HG03066 (cell line): ENCODE measurements at regions not wholly inside any gene's neighbourhood (a gene's known extent, or its start where the extent isn't known, plus 50 kb on each side); places are given as distances from the start of the nearest gene placed in this dataset.
A peak's percentile ranks its signal among the peaks of the same experiment; 100 is the strongest.

ENCODE experiments used
- ATAC-seq: cut with Tn5 transposase; IDR thresholded peaks from one replicate; pipeline ENCODE4 v1.9.1; 2021; ENCODE audit warnings: low read depth; ENCODE audit not compliant: unreplicated experiment

- ATAC-seq = no peak
These were observed 2341.6 kb downstream of the PCDH7 start for GRCh38 chr4:33061727-33062126.

GRCh38 chr4:33062155-33062806 lies 2342.1 kb downstream of the PCDH7 start:
- ATAC-seq = no peak

GRCh38 chr4:33063241-33063640 lies 2343.1 kb downstream of the PCDH7 start:
- no peak for ATAC-seq

- no peak for ATAC-seq
These were observed 2344.1 kb downstream of the PCDH7 start for GRCh38 chr4:33064238-33064637.

GRCh38 chr4:33065749-33066148 lies 2345.6 kb downstream of the PCDH7 start:
- ATAC-seq = no peak

GRCh38 chr4:33067221-33067620 lies 2347.1 kb downstream of the PCDH7 start:
- ATAC-seq = no peak

DNA sequence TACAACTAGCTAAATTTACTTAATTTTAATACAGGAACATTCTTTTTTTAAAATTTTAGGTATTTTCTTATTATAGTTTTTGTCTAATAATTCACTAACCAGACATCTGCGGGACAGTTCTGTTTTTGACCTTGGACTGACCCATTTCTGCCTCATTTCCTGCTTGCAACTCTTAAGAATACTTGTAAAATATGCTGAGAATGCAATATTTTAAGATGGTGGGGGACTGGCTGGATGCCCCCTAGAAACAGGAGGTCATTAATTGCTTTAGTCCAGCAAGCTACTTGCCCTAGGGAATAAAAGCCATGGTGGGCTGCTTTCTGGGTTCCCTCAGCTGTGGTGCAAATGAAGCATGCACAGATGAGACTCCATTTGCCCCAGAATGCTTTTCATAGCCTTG lies 2348.4 kb downstream of the PCDH7 start:
- no peak for ATAC-seq

- no peak for ATAC-seq
These were observed 2351.4 kb downstream of the PCDH7 start for GRCh38 chr4:33071535-33071934.

DNA sequence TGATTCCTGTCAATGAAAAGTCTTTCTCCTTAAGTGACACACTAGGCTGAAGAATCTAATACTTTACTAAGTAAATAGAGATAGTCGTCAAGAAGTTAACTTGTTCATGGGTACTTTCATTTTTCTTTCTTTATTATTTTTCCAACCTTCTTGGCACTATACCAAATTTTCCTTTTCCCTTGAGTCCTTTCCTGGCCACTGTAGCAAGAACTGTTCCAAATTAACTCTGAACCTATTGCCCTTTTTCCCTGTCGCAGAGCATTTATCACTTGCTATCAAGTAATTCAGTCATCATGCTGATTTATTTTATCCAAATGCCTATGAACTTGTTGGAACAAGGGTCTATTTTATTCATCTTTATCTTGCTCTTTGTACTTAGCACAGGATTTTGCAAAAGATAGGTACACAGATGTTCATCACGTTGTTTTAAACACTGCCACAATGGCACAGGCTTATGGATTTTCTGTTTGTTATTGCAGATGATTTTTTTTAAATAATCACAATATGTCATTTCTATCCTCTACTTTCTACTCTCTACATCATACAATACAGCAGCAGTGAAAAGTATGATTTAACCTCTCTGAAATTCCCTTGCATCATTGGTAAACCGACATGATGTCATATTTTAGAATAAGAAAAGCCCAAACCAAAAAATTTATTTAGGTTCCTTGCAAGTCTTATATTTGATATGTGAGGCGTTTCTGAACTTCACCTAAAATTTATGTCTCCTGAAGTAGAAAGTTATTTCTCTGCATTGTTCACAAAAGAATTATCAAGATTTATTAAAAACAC lies 2352.3 kb downstream of the PCDH7 start:
- ATAC-seq = no peak

- ATAC-seq = no peak
These were observed 2353.6 kb downstream of the PCDH7 start for GRCh38 chr4:33073811-33074210.

GRCh38 chr4:33078145-33078544 lies 2358.0 kb downstream of the PCDH7 start:
- no peak for ATAC-seq

GRCh38 chr4:33080275-33080674 lies 2360.1 kb downstream of the PCDH7 start:
- ATAC-seq = no peak

DNA sequence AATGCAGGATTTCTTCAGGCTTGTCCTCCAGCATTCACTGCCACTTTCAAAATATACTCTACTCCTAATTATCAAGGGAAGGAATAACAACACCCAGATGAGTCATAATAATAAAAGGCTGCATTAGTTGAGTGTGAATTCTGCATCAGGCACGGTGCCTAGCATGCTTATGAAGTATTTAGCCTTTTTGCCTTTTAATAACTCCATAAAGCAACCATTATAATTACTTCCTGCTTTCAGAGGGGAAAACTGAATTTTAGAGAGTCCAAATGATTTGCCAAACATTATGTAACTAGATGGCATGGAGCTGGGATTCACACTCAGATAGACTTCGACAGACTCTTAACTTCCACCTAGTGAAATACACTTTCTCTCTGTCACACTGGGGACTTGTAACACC lies 2365.5 kb downstream of the PCDH7 start:
- no peak for ATAC-seq

DNA sequence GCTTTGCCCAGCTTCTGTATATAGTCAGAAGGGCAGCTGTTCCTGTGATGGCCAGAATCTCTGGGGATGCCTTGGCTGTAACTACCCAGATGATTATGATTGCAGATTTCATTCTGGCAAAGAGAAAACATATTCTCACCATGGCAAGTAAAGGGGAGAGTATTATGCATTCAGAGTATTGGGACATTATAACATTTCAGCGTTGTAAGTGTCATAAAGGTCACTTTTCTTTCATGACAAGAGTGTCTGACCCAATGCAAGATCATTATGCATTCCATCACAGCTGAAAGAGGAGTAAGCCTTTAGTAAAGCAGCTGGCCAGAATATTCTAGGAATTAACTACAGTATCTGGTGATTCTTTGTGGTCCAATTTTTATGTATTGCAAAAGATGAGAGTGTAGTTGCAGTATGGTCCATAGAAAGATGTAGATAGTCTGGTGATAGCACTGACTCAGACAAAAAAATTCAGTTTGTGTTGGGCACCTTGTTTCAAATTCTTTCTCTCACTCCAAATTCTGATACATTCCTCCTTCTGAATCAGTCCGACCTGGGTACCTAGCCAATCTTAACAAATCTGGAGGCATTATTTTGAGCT lies 2366.3 kb downstream of the PCDH7 start:
- no peak for ATAC-seq

DNA sequence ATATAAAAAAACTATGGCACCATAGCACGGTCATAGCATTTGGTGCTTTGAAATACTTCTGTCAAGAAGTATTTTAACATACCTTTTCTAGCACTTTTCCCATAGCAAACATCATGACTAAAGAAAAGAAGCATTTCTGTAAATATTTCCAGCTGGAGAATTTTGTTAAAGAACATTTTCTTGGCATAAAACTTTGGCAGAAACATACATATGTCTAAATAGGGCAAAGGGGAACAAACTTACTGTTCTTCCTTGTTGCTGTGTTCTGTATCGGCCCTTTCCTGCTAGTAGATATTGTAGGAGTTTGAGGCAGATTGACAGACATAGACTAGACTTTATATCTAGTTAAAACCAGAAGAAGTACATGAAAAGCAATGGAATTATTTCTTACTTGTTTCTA lies 2368.5 kb downstream of the PCDH7 start:
- ATAC-seq = no peak

GRCh38 chr4:33090910-33091309 lies 2370.7 kb downstream of the PCDH7 start:
- ATAC-seq = no peak

DNA sequence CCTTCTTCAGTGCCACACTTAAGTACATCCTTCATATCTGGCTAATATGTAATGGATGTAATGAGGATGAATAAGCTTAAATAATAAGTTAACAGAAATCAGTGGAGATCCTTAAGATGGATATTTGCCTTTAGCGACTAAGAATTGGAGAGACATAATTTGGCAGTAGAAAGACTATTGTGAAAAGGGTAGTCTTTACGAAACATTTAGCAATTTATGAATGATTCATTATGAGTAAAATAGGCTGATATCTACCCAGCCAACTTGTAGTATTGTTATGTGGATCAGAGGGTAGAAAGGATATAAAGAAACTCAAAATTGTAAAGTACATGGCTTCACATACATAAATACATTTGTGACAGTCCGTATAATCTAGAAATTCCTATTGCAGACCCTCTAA lies 2371.8 kb downstream of the PCDH7 start:
- ATAC-seq = no peak

DNA sequence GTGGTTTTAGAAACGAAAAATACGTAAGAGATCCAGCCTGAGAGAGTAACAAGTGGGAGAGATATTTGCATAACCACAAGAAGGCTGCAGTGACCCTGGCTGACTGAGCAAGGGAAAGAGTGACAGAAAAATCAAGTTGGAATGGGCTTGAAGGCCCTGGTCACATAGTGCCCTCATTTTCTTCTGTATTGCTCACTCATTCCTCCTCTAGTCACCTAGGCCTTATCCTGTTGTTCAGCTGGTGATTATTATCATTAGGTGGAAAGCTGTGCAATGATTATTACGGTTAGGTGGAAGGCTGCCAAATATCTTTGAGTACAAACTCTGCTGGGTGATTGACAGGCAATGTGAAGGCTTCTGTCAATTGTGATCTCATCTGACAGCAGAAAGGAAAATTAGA lies 2384.1 kb downstream of the PCDH7 start:
- peak; percentile 77 for ATAC-seq

DNA sequence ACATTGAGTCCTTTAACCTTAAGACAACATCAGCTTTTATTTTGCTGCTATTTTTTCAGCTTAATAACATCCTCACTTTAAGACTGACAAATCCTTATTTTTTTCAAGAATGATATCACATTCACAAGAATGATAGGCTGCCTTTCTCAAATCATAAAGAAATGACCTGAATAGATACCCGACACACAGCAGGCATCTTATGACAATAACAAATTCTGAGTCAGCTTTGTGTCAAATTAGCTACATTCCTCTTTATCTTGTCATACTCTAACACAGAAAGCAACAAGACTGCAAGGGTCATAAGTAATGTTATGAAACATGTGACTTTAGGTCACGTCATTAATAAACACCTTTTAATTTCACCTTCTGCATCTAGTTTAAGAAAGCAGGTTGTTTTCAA lies 2387.6 kb downstream of the PCDH7 start:
- ATAC-seq = no peak

GRCh38 chr4:33111117-33111516 lies 2390.9 kb downstream of the PCDH7 start:
- ATAC-seq = no peak

DNA sequence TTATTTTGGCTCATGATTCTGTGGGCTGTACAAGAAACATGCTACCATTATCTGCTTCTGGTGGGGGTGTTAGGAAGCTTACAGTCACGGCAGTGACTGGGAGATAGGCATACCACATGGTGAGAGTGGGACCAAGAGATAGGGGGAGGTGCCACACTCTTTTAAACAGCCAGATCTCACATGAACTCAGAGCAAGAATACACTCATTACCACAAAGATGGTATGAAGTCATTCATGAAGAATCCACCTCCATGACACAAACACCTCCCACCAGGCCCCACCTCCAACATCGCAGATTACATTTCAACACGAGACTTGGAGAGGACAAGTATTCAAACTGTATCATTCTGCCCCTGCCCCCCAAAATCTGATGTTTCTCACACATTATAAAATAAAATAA lies 2396.7 kb downstream of the PCDH7 start:
- no peak for ATAC-seq

- no peak for ATAC-seq
These were observed 2405.8 kb downstream of the PCDH7 start for GRCh38 chr4:33126002-33126401.
